ENCODE measurements at regions not wholly inside any gene's neighbourhood (a gene's known extent, or its start where the extent isn't known, plus 50 kb on each side); places are given as distances from the start of the nearest gene placed in this dataset.

DNA sequence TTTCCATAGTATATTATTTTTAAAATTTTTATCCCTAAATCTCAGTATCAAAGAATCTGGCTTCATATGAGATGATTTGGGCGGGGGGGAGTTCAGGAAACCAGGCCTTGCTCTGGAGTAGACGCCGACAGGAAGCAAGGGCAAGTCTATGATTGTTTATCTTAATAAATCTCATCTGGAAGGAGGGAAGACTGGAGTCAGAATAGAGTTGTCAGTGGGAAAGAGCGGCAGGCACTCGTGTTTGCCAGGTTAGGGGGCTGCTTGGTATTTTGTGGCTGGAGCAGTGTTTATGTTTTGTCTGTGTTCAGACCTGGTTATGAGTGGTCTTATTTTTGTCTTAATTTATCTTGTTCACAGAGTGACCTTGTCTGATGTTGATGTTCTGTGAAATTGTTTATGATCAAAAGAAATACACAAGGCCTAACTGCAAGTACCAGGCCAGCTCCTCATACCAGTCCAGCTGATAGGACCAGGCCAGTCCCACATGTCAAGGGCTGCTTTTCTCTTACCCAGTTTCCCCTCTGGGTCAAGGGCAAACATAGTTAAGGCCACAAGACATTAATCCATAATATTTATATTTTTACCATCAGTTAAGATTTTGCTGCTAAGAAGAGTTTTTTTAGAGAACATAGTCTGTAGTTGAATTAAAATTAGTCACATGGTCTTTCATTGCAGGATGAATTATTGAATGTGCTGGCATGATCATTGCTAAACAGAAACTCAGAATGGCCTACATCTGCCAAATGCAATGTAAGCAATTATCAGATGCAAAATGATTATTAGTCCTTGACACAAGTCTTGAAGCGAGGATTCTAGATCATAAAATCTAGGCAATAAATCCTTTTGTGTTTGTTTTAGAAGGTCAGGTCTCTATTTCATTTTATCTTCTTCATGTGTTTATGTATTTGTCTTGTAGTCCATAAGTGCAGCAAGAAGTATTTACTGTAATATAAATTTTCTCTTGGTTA is 176.5 kb downstream of the GASK1B start (continued):
- TF ChIP-seq, protein P1, sequence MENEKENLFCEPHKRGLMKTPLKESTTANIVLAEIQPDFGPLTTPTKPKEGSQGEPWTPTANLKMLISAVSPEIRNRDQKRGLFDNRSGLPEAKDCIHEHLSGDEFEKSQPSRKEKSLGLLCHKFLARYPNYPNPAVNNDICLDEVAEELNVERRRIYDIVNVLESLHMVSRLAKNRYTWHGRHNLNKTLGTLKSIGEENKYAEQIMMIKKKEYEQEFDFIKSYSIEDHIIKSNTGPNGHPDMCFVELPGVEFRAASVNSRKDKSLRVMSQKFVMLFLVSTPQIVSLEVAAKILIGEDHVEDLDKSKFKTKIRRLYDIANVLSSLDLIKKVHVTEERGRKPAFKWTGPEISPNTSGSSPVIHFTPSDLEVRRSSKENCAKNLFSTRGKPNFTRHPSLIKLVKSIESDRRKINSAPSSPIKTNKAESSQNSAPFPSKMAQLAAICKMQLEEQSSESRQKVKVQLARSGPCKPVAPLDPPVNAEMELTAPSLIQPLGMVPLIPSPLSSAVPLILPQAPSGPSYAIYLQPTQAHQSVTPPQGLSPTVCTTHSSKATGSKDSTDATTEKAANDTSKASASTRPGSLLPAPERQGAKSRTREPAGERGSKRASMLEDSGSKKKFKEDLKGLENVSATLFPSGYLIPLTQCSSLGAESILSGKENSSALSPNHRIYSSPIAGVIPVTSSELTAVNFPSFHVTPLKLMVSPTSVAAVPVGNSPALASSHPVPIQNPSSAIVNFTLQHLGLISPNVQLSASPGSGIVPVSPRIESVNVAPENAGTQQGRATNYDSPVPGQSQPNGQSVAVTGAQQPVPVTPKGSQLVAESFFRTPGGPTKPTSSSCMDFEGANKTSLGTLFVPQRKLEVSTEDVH (IDR thresholded peaks at IDR 0.05; ENCODE audit: low read depth, partially characterized antibody) = no peak
- TF ChIP-seq MYB (IDR thresholded peaks at IDR 0.05; ENCODE audit: borderline replicate concordance, low read depth, low read length) = no peak
- no peak for TF ChIP-seq RB1 (IDR thresholded peaks at IDR 0.05; ENCODE audit: borderline replicate concordance)
- TF ChIP-seq LARP7 (IDR thresholded peaks at IDR 0.05) = no peak
- TF ChIP-seq FOS (IDR thresholded peaks at IDR 0.05; ENCODE audit: borderline replicate concordance, extremely low read depth, insufficient read length) = no peak
- TF ChIP-seq SPI1 (IDR thresholded peaks at IDR 0.05; ENCODE audit: borderline replicate concordance, insufficient read depth, low read depth, low read length) = no peak

DNA sequence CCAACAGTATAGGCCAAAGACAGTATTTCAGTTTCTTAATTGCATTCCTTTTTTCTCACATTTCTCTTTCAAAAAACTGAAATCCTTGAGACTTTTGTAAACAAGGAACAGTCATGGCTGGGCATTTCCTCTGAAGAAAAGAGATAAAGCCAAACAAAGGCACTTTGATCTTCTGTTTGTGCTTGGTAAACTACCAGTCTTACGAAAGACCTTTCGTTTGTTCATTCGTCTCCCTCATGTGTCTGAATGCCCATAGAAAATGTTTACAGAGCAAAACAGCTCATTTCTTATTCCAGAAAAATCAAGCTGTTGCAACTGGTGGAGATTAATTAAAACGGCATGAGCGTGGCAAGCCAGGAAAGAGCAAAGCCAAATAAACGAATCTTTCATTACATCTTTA is 178.0 kb downstream of the GASK1B start:
- no peak overlapping the region for H3K4me2 ChIP-seq (ENCODE audit: control insufficient read depth, insufficient read depth)
- TF ChIP-seq SP1 (IDR thresholded peaks at IDR 0.05; ENCODE audit: low read depth, low read length) (no peak), HDAC6 (IDR thresholded peaks at IDR 0.05; ENCODE audit: unreplicated experiment) (no peak), KAT2A (conservative IDR thresholded peaks at IDR 0.05; ENCODE audit: control insufficient read depth, low read depth, low read length) (no peak), ZBED1 (IDR thresholded peaks at IDR 0.05; ENCODE audit: borderline replicate concordance) (no peak), EED (IDR thresholded peaks at IDR 0.05; ENCODE audit: low read depth) (no peak), YY1 (IDR thresholded peaks at IDR 0.05; ENCODE audit: low read depth, low read length) (no peak), TAF1 (IDR thresholded peaks at IDR 0.05; ENCODE audit: borderline replicate concordance, low read depth, low read length) (no peak)
- TF ChIP-seq, protein P2, sequence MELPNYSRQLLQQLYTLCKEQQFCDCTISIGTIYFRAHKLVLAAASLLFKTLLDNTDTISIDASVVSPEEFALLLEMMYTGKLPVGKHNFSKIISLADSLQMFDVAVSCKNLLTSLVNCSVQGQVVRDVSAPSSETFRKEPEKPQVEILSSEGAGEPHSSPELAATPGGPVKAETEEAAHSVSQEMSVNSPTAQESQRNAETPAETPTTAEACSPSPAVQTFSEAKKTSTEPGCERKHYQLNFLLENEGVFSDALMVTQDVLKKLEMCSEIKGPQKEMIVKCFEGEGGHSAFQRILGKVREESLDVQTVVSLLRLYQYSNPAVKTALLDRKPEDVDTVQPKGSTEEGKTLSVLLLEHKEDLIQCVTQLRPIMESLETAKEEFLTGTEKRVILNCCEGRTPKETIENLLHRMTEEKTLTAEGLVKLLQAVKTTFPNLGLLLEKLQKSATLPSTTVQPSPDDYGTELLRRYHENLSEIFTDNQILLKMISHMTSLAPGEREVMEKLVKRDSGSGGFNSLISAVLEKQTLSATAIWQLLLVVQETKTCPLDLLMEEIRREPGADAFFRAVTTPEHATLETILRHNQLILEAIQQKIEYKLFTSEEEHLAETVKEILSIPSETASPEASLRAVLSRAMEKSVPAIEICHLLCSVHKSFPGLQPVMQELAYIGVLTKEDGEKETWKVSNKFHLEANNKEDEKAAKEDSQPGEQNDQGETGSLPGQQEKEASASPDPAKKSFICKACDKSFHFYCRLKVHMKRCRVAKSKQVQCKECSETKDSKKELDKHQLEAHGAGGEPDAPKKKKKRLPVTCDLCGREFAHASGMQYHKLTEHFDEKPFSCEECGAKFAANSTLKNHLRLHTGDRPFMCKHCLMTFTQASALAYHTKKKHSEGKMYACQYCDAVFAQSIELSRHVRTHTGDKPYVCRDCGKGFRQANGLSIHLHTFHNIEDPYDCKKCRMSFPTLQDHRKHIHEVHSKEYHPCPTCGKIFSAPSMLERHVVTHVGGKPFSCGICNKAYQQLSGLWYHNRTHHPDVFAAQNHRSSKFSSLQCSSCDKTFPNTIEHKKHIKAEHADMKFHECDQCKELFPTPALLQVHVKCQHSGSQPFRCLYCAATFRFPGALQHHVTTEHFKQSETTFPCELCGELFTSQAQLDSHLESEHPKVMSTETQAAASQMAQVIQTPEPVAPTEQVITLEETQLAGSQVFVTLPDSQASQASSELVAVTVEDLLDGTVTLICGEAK (IDR thresholded peaks at IDR 0.05; ENCODE audit: borderline replicate concordance) = no peak
- TF ChIP-seq, protein P3, sequence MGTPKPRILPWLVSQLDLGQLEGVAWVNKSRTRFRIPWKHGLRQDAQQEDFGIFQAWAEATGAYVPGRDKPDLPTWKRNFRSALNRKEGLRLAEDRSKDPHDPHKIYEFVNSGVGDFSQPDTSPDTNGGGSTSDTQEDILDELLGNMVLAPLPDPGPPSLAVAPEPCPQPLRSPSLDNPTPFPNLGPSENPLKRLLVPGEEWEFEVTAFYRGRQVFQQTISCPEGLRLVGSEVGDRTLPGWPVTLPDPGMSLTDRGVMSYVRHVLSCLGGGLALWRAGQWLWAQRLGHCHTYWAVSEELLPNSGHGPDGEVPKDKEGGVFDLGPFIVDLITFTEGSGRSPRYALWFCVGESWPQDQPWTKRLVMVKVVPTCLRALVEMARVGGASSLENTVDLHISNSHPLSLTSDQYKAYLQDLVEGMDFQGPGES (IDR thresholded peaks at IDR 0.05) = no peak

More for the DNA sequence above, 178.0 kb downstream of the GASK1B start:
- H3K27ac ChIP-seq (ENCODE audit: control insufficient read depth, insufficient read depth) = no peak overlapping the region
- DNase-seq (ENCODE audit: low read depth, low spot score) (no peak), FAIRE-seq (no peak), ATAC-seq (no peak)
- intact Hi-C loops (cut with micrococcal nuclease; ENCODE audit: unreplicated experiment) = loop anchor here (10.0 kb wide), 1 partner anchor 630 kb away; no protein-coding TSS in a partner anchor
- H3K9ac ChIP-seq (ENCODE audit: control insufficient read depth, insufficient read depth, low read length) = no peak overlapping the region
- in situ Hi-C loops (cut with MboI) = loop anchor here (5.0 to 10.0 kb wide), 2 partner anchors 177 to 260 kb away; partner anchors contain the start of gene GASK1B
- SMC1A ChIA-PET (ENCODE audit: uncharacterized antibody, unreplicated experiment) = no interaction called here
- no peaks in the 10 kb centered on the region for H3K36me3 ChIP-seq (ENCODE audit: control insufficient read depth in 2 of 2, insufficient read depth in 2 of 2, low read length in 1 of 2)
- RAD21 ChIA-PET (ENCODE audit: unreplicated experiment) = no interaction called here
- POLR2A ChIA-PET = no interaction called here
- no peaks in the 10 kb centered on the region for H3K79me2 ChIP-seq (ENCODE audit: control insufficient read depth, insufficient read depth, low read length)
- BruUV-seq (replicated peaks) = no TSS peak
- H3K9me3 ChIP-seq (replicated peaks; ENCODE audit: control insufficient read depth, insufficient read depth, low read length) = no peaks in the 10 kb centered on the region
- WGBS (ENCODE audit: insufficient coverage, insufficient replicate concordance, low lambda C conversion rate, missing lambda C conversion rate) = 55% methylated on average over 6 of the region's 6 CpGs
- no peak overlapping the region for H3K4me3 ChIP-seq
- no peaks in the 10 kb centered on the region for H3K27me3 ChIP-seq (replicated peaks in 1 of 2; ENCODE audit: control insufficient read depth in 2 of 2, insufficient read depth in 2 of 2, low read length in 1 of 2)
- H4K20me1 ChIP-seq (ENCODE audit: control insufficient read depth, insufficient read depth) = no peaks in the 10 kb centered on the region
- no peaks in the 10 kb centered on the region for H3K4me1 ChIP-seq (ENCODE audit: control insufficient read depth, insufficient read depth, low read length)
- CTCF ChIA-PET = no interaction called here
- no peak overlapping the region for H2AFZ ChIP-seq (ENCODE audit: control insufficient read depth, low read depth, low read length)
